ENCODE measurements at regions not wholly inside any gene's neighbourhood (a gene's known extent, or its start where the extent isn't known, plus 50 kb on each side); places are given as distances from the start of the nearest gene placed in this dataset.
"Not testable (repeated sequence)": the region's sequence is repeated elsewhere in the genome, so short reads cannot be mapped to it uniquely, and the experiment has no call there.

GRCh38 chr1:157198619-157199420 is 60.6 kb upstream of the ETV3 start:
- H3K9me3 ChIP-seq (ENCODE audit: control extremely low read depth in 1 of 5, control insufficient read depth in 4 of 5, insufficient read depth in 2 of 5, low read depth in 1 of 5, low read length in 4 of 5): no peaks in the 10 kb centered on the region
- 100% methylated on average over 8 of the region's 8 CpGs for WGBS (ENCODE audit: insufficient coverage)
- peaks cover 0 to 9% (median 4%) of the 10 kb centered on the region in 4 experiments for H3K4me1 ChIP-seq (ENCODE audit: control extremely low read depth in 1 of 4, control insufficient read depth in 4 of 4, insufficient read depth in 4 of 4, low read length in 3 of 4)
- no peak overlapping the region for H3K27ac ChIP-seq (ENCODE audit: insufficient read depth in 1 of 2, low read depth in 1 of 2, low read length in 2 of 2, poor library complexity in 1 of 2, severe bottlenecking in 2 of 2)
- POLR2A ChIA-PET: no interaction called here
- no peak for DNase-seq
- no peak overlapping the region for H3K4me3 ChIP-seq (ENCODE audit: control insufficient read depth in 1 of 7, extremely low read depth in 1 of 7, insufficient read depth in 4 of 7, low read depth in 2 of 7, low read length in 6 of 7)
- peaks cover 0 to 28% (median 14%) of the 10 kb centered on the region in 5 experiments for H3K27me3 ChIP-seq (replicated peaks in 2 of 5; ENCODE audit: control insufficient read depth in 4 of 5, insufficient read depth in 5 of 5, low read length in 4 of 5)
- CTCF ChIA-PET: interaction anchor here (1.4 to 2.1 kb wide), 3 partner anchors 14 to 297 kb away, joined by 3 to 4 read pairs (median 4); no protein-coding TSS in a partner anchor
- H3K36me3 ChIP-seq (ENCODE audit: control insufficient read depth in 4 of 4, insufficient read depth in 4 of 4, low read length in 3 of 4): no peaks in the 10 kb centered on the region

DNA sequence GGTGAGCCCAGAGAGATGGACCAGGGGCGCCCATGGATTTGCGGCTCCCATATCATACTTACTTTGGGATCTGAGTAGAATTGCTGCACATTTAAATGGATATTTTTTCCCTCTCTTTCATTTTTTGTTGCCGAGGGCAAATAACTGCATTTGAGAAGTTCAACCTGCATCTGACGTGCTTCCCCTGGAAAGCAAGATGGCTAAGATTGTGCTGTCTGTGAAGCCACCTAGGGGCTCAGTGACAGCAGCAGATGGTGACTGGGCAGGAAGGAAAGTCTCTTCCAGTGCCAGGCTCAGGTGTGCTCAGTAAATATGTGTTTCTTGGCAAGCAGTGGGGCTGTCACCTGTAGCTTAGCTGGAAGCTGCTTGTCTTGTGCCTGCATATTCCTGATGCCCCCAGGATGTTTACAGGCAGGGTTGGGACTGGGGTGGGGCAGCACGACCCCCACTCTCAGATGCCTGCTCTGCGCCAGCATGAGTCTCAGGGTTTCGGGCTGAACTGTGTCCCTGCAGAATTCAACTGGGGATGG is 59.8 kb upstream of the ETV3 start:
- ChIA-PET POLR2A (no interaction called here), CTCF (interaction anchor here (1.4 to 2.1 kb wide), 3 partner anchors 14 to 297 kb away, joined by 3 to 4 read pairs (median 4); no protein-coding TSS in a partner anchor)
- H3K9me3 ChIP-seq (ENCODE audit: control extremely low read depth in 1 of 5, control insufficient read depth in 4 of 5, insufficient read depth in 2 of 5, low read depth in 1 of 5, low read length in 4 of 5): no peaks in the 10 kb centered on the region
- no peak for DNase-seq
- H3K27ac ChIP-seq (ENCODE audit: insufficient read depth in 1 of 2, low read depth in 1 of 2, low read length in 2 of 2, poor library complexity in 1 of 2, severe bottlenecking in 2 of 2): no peak overlapping the region
- peaks cover 0 to 34% (median 16%) of the 10 kb centered on the region in 5 experiments for H3K27me3 ChIP-seq (replicated peaks in 2 of 5; ENCODE audit: control insufficient read depth in 4 of 5, insufficient read depth in 5 of 5, low read length in 4 of 5)
- 98% methylated on average over 7 of the region's 7 CpGs for WGBS (ENCODE audit: insufficient coverage)
- H3K36me3 ChIP-seq (ENCODE audit: control insufficient read depth in 4 of 4, insufficient read depth in 4 of 4, low read length in 3 of 4): no peaks in the 10 kb centered on the region
- no peak overlapping the region for H3K4me3 ChIP-seq (ENCODE audit: control insufficient read depth in 1 of 7, extremely low read depth in 1 of 7, insufficient read depth in 4 of 7, low read depth in 2 of 7, low read length in 6 of 7)
- peaks cover 0 to 9% (median 4%) of the 10 kb centered on the region in 4 experiments for H3K4me1 ChIP-seq (ENCODE audit: control extremely low read depth in 1 of 4, control insufficient read depth in 4 of 4, insufficient read depth in 4 of 4, low read length in 3 of 4)

GRCh38 chr1:157196670-157197456 is 58.7 kb upstream of the ETV3 start:
- ChIA-PET POLR2A (interaction anchor here (0.8 kb wide), 1 partner anchor 107 kb away, joined by 3 read pairs; no protein-coding TSS in a partner anchor), CTCF (interaction anchor here (0.6 to 3.0 kb wide), 25 partner anchors 9 to 494 kb away, joined by 3 to 32 read pairs (median 4); no protein-coding TSS in a partner anchor)
- not testable (repeated sequence) for H3K9me3 ChIP-seq (ENCODE audit: control extremely low read depth in 1 of 5, control insufficient read depth in 4 of 5, insufficient read depth in 2 of 5, low read depth in 1 of 5, low read length in 4 of 5); H3K4me3 ChIP-seq (ENCODE audit: control insufficient read depth in 1 of 7, extremely low read depth in 1 of 7, insufficient read depth in 4 of 7, low read depth in 2 of 7, low read length in 6 of 7); H3K4me1 ChIP-seq (ENCODE audit: control extremely low read depth in 1 of 4, control insufficient read depth in 4 of 4, insufficient read depth in 4 of 4, low read length in 3 of 4); H3K27ac ChIP-seq (ENCODE audit: insufficient read depth in 1 of 2, low read depth in 1 of 2, low read length in 2 of 2, poor library complexity in 1 of 2, severe bottlenecking in 2 of 2); H3K36me3 ChIP-seq (ENCODE audit: control insufficient read depth in 4 of 4, insufficient read depth in 4 of 4, low read length in 3 of 4)
- peaks cover 0 to 40% (median 17%) of the 10 kb centered on the region in 5 experiments for H3K27me3 ChIP-seq (replicated peaks in 2 of 5; ENCODE audit: control insufficient read depth in 4 of 5, insufficient read depth in 5 of 5, low read length in 4 of 5)
- peak in 1 of 3 donors; percentile 16 for DNase-seq
- WGBS (ENCODE audit: insufficient coverage): 0% methylated on average over 1 of the region's 11 CpGs

DNA sequence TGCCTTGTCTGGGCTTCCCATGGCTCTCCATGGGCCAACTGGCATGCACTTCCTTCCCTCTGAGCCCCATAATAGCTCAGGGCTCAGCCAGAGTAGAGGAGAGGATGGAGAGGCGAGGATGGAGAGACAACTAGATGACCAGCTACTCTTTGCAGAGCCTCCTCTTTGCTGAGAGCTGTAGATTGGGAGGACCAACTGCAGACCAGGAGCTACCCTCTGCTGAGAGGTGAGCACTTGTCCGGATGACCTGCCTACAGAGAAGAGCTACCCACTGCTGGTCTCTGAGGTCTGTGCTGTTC is 58.0 kb upstream of the ETV3 start:
- Histone ChIP-seq H3K27ac (ENCODE audit: insufficient read depth in 1 of 2, low read depth in 1 of 2, low read length in 2 of 2, poor library complexity in 1 of 2, severe bottlenecking in 2 of 2) (no peak overlapping the region), H3K9me3 (ENCODE audit: control extremely low read depth in 1 of 5, control insufficient read depth in 4 of 5, insufficient read depth in 2 of 5, low read depth in 1 of 5, low read length in 4 of 5) (no peaks in the 10 kb centered on the region), H3K27me3 (replicated peaks in 2 of 5; ENCODE audit: control insufficient read depth in 4 of 5, insufficient read depth in 5 of 5, low read length in 4 of 5) (peaks cover 0 to 40% (median 17%) of the 10 kb centered on the region in 5 experiments), H3K4me1 (ENCODE audit: control extremely low read depth in 1 of 4, control insufficient read depth in 4 of 4, insufficient read depth in 4 of 4, low read length in 3 of 4) (peaks cover 0 to 9% (median 4%) of the 10 kb centered on the region in 4 experiments), H3K4me3 (ENCODE audit: control insufficient read depth in 1 of 7, extremely low read depth in 1 of 7, insufficient read depth in 4 of 7, low read depth in 2 of 7, low read length in 6 of 7) (no peak overlapping the region), H3K36me3 (ENCODE audit: control insufficient read depth in 4 of 4, insufficient read depth in 4 of 4, low read length in 3 of 4) (no peaks in the 10 kb centered on the region)
- POLR2A ChIA-PET: interaction anchor here (0.8 kb wide), 1 partner anchor 107 kb away, joined by 3 read pairs; no protein-coding TSS in a partner anchor
- no peak for DNase-seq
- WGBS (ENCODE audit: insufficient coverage): 100% methylated on average over 1 of the region's 2 CpGs
- CTCF ChIA-PET: interaction anchor here (0.8 to 3.0 kb wide), 25 partner anchors 9 to 745 kb away, joined by 3 to 32 read pairs (median 4); no protein-coding TSS in a partner anchor

DNA sequence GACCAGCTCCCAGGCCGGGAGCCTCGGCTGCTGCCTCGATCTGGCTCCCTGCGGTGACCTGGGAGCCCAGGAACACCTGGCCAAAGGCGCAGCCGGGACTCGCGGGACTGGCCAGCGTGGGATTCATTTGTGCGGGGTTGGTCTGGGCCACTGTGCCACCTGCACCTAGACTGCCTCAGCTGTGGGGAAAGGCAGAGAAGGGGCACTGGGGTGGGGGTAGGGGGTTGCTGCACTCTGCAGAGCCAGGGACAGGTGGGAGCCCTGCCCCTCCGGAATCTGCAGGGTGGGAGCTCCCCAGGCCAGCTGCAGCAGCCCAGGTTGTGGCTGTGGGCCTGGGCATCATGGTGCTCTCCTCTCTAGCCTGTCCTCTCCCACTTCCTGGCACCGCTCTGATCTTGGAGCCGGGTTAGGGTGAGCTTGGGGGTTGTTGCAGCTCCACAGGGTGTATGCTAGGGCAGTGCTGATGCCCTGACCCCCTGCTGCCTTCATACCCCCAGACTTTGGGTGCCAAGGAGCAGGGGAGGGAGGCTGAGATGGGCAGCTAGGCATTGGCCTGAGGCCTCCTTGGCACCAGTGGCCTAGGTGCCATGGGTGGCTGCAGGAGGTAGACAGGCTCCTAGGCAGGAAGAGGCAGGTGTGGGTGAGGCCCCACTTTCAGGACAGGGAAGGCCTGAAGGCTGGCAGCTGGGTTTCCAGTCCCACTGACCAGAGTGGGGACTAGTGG is 57.5 kb upstream of the ETV3 start:
- H3K9me3 ChIP-seq (ENCODE audit: control extremely low read depth in 1 of 5, control insufficient read depth in 4 of 5, insufficient read depth in 2 of 5, low read depth in 1 of 5, low read length in 4 of 5): no peaks in the 10 kb centered on the region
- WGBS (ENCODE audit: insufficient coverage): 93% methylated on average over 10 of the region's 13 CpGs
- H3K27me3 ChIP-seq (replicated peaks in 2 of 5; ENCODE audit: control insufficient read depth in 4 of 5, insufficient read depth in 5 of 5, low read length in 4 of 5): peaks cover 0 to 40% (median 17%) of the 10 kb centered on the region in 5 experiments
- no peak for DNase-seq
- H3K4me3 ChIP-seq (ENCODE audit: control insufficient read depth in 1 of 7, extremely low read depth in 1 of 7, insufficient read depth in 4 of 7, low read depth in 2 of 7, low read length in 6 of 7): no peak overlapping the region
- H3K27ac ChIP-seq (ENCODE audit: insufficient read depth in 1 of 2, low read depth in 1 of 2, low read length in 2 of 2, poor library complexity in 1 of 2, severe bottlenecking in 2 of 2): no peak overlapping the region
- peaks cover 0 to 9% (median 4%) of the 10 kb centered on the region in 4 experiments for H3K4me1 ChIP-seq (ENCODE audit: control extremely low read depth in 1 of 4, control insufficient read depth in 4 of 4, insufficient read depth in 4 of 4, low read length in 3 of 4)
- POLR2A ChIA-PET: interaction anchor here (0.5 to 0.8 kb wide), 2 partner anchors 28 to 108 kb away, joined by 3 to 4 read pairs; no protein-coding TSS in a partner anchor
- CTCF ChIA-PET: interaction anchor here (0.6 to 3.0 kb wide), 28 partner anchors 8 to 746 kb away, joined by 3 to 32 read pairs (median 4); no protein-coding TSS in a partner anchor
- H3K36me3 ChIP-seq (ENCODE audit: control insufficient read depth in 4 of 4, insufficient read depth in 4 of 4, low read length in 3 of 4): no peaks in the 10 kb centered on the region

DNA sequence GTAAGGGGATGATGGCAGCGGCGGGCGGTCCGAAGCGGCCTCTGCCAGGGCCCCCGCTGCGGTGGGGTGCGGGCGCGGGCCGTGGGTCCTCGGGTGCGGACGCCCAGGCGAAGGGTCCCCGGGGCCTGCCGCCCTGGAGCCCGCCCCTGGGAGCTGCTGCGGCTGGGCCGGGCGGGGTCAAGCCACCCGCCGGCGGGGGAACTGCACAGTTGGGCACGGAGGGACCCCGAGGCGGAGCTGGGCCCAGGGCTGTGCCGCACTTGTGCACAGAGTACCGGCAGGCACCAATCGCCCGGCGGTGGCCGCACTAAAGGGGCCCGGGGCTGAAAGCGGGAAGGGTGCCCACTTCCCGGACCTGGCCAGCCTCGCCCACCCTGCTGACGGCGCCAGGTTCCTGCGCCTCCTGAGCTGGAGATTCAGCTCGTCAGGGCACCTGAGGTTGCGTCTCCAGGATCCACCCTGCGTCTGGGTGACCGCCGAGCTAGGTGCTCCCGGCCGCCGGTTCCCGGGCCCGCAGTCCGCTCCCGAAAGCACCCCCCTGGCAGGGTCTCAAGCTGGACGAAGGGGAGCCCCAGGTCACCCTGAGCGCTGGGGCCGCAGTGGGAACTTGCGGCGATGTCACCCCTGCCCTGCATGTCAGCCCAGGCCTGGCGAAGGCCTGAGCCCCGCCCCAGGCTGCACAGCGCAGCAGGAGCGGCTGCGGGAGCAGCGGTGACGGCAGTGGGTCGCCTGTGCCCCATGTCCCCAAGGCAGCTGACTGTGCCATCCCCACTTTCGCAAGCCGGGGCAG is 56.7 kb upstream of the ETV3 start:
- Histone ChIP-seq H3K27ac (ENCODE audit: insufficient read depth in 1 of 2, low read depth in 1 of 2, low read length in 2 of 2, poor library complexity in 1 of 2, severe bottlenecking in 2 of 2) (no peak overlapping the region), H3K27me3 (replicated peaks in 2 of 5; ENCODE audit: control insufficient read depth in 4 of 5, insufficient read depth in 5 of 5, low read length in 4 of 5) (peaks cover 0 to 40% (median 20%) of the 10 kb centered on the region in 5 experiments), H3K9me3 (ENCODE audit: control extremely low read depth in 1 of 5, control insufficient read depth in 4 of 5, insufficient read depth in 2 of 5, low read depth in 1 of 5, low read length in 4 of 5) (no peaks in the 10 kb centered on the region), H3K4me3 (ENCODE audit: control insufficient read depth in 1 of 7, extremely low read depth in 1 of 7, insufficient read depth in 4 of 7, low read depth in 2 of 7, low read length in 6 of 7) (peak overlapping the region in 3 of 7 experiments; percentile 36 to 58 (median 42)), H3K36me3 (ENCODE audit: control insufficient read depth in 4 of 4, insufficient read depth in 4 of 4, low read length in 3 of 4) (no peaks in the 10 kb centered on the region), H3K4me1 (ENCODE audit: control extremely low read depth in 1 of 4, control insufficient read depth in 4 of 4, insufficient read depth in 4 of 4, low read length in 3 of 4) (peaks cover 0 to 9% (median 4%) of the 10 kb centered on the region in 4 experiments)
- POLR2A ChIA-PET: no interaction called here
- WGBS (ENCODE audit: insufficient coverage): 19% methylated on average over 47 of the region's 67 CpGs
- DNase-seq: no peak
- CTCF ChIA-PET: interaction anchor here (0.6 to 3.0 kb wide), 15 partner anchors 10 to 747 kb away, joined by 3 to 32 read pairs (median 5); no protein-coding TSS in a partner anchor

Data from common myeloid progenitor, CD34-positive (primary cell).